ENCODE measurements at regions not wholly inside any gene's neighbourhood (a gene's known extent, or its start where the extent isn't known, plus 50 kb on each side); places are given as distances from the start of the nearest gene placed in this dataset.
A peak's percentile ranks its signal among the peaks of the same experiment; 100 is the strongest.

GRCh38 chr12:42789808-42790760, 200.5 kb upstream of the PRICKLE1 start:
- DNase-seq, result no peak

- DNase-seq, result no peak
These were observed 197.0 kb upstream of the PRICKLE1 start for GRCh38 chr12:42786400-42787148.

- DNase-seq, result no peak
These were observed 196.4 kb upstream of the PRICKLE1 start for GRCh38 chr12:42785944-42786343.

GRCh38 chr12:42780671-42781070, 191.1 kb upstream of the PRICKLE1 start:
- no peak for DNase-seq

- peak; percentile 71 for DNase-seq
These were observed 189.8 kb upstream of the PRICKLE1 start for GRCh38 chr12:42779186-42779859.

GRCh38 chr12:42776396-42776795, 186.8 kb upstream of the PRICKLE1 start:
- DNase-seq, result no peak

- DNase-seq, result no peak
These were observed 184.7 kb upstream of the PRICKLE1 start for GRCh38 chr12:42774238-42774637.

- DNase-seq, result no peak
These were observed 180.7 kb upstream of the PRICKLE1 start for GRCh38 chr12:42770261-42770660.

- no peak for DNase-seq
These were observed 179.9 kb upstream of the PRICKLE1 start for GRCh38 chr12:42769455-42769854.

- DNase-seq, result no peak
These were observed 178.5 kb upstream of the PRICKLE1 start for GRCh38 chr12:42767998-42768397.

- DNase-seq, result no peak
These were observed 177.9 kb upstream of the PRICKLE1 start for GRCh38 chr12:42767326-42767954.

GRCh38 chr12:42766754-42767153, 177.2 kb upstream of the PRICKLE1 start:
- DNase-seq, result no peak

- DNase-seq, result no peak
These were observed 176.5 kb upstream of the PRICKLE1 start for GRCh38 chr12:42766026-42766425.

GRCh38 chr12:42763682-42764081, 174.1 kb upstream of the PRICKLE1 start:
- DNase-seq, result no peak

GRCh38 chr12:42762395-42762925, 172.9 kb upstream of the PRICKLE1 start:
- DNase-seq, result no peak

GRCh38 chr12:42761601-42762350, 172.2 kb upstream of the PRICKLE1 start:
- DNase-seq, result no peak

GRCh38 chr12:42761086-42761485, 171.5 kb upstream of the PRICKLE1 start:
- no peak for DNase-seq

- no peak for DNase-seq
These were observed 171.0 kb upstream of the PRICKLE1 start for GRCh38 chr12:42760550-42760949.

- DNase-seq, result peak; percentile 60
These were observed 170.2 kb upstream of the PRICKLE1 start for GRCh38 chr12:42759622-42760273.

GRCh38 chr12:42758806-42759205, 169.3 kb upstream of the PRICKLE1 start:
- no peak for DNase-seq

GRCh38 chr12:42757624-42758119, 168.1 kb upstream of the PRICKLE1 start:
- DNase-seq, result no peak
